Trophoblast cell (in vitro differentiated cells and primary cell): ENCODE measurements at regions not wholly inside any gene's neighbourhood (a gene's known extent, or its start where the extent isn't known, plus 50 kb on each side); places are given as distances from the start of the nearest gene placed in this dataset.
"Not testable (repeated sequence)": the region's sequence is repeated elsewhere in the genome, so short reads cannot be mapped to it uniquely, and the experiment has no call there.

Experiments
- DNase-seq, 2 donors: peaks; one replicate each; pipeline ENCODE4 v3.0.0-alpha.2; 2016
- H2AFZ ChIP-seq: 2 replicates; pipeline ENCODE4 v1.6.1; 2013; ENCODE audit warnings: low read length, moderate library complexity, mild to moderate bottlenecking; ENCODE audit not compliant: insufficient read depth, poor library complexity
- H2AK5ac ChIP-seq: 2 replicates; pipeline ENCODE4 v1.6.1; 2013; ENCODE audit warnings: mild to moderate bottlenecking, low read length
- H2BK120ac ChIP-seq: 2 replicates; pipeline ENCODE4 v1.6.1; 2013; ENCODE audit warnings: low read length, mild to moderate bottlenecking, moderate library complexity; ENCODE audit not compliant: insufficient read depth, poor library complexity
- H2BK12ac ChIP-seq: 2 replicates; pipeline ENCODE4 v1.6.1; 2013; ENCODE audit warnings: mild to moderate bottlenecking, low read length, moderate library complexity
- H2BK5ac ChIP-seq: 2 replicates; pipeline ENCODE4 v1.6.1; 2013; ENCODE audit warnings: low read length, low read depth, moderate library complexity, mild to moderate bottlenecking; ENCODE audit not compliant: poor library complexity
- H3K14ac ChIP-seq: 2 replicates; pipeline ENCODE4 v1.6.1; 2013; ENCODE audit warnings: mild to moderate bottlenecking, low read length
- H3K18ac ChIP-seq: 2 replicates; pipeline ENCODE4 v1.6.1; 2013; ENCODE audit warnings: mild to moderate bottlenecking, low read length
- H3K23ac ChIP-seq: 2 replicates; pipeline ENCODE4 v1.6.1; 2013; ENCODE audit warnings: low read length
- H3K27ac ChIP-seq: 2 replicates; pipeline ENCODE4 v1.5.1; 2013; ENCODE audit warnings: low read depth, mild to moderate bottlenecking, inconsistent platforms, low read length, moderate library complexity
- H3K27me3 ChIP-seq: 2 replicates; pipeline ENCODE4 v1.6.1; 2013; ENCODE audit warnings: inconsistent platforms, mild to moderate bottlenecking, low read length, moderate library complexity; ENCODE audit not compliant: insufficient read depth
- H3K36me3 ChIP-seq, 2 experiments: 1 replicate in 1 of 2; 2 replicates in 1 of 2; pipeline ENCODE4 v1.6.1; 2013; ENCODE audit warnings: low read length in 2 of 2, mild to moderate bottlenecking in 2 of 2, moderate library complexity in 1 of 2; ENCODE audit not compliant: insufficient read depth in 2 of 2, control insufficient read depth in 1 of 2
- H3K4ac ChIP-seq: 2 replicates; pipeline ENCODE4 v1.6.1; 2013; ENCODE audit warnings: low read depth, mild to moderate bottlenecking, low read length, moderate library complexity
- H3K4me1 ChIP-seq, 2 experiments: 1 replicate in 1 of 2; 2 replicates in 1 of 2; pipeline ENCODE4 v1.6.1; 2013; ENCODE audit warnings: low read length in 2 of 2, mild to moderate bottlenecking in 2 of 2, moderate library complexity in 1 of 2; ENCODE audit not compliant: insufficient read depth in 2 of 2, control insufficient read depth in 1 of 2
- H3K4me2 ChIP-seq: 2 replicates; pipeline ENCODE4 v1.6.1; 2013; ENCODE audit warnings: inconsistent platforms, mild to moderate bottlenecking, low read length, moderate library complexity
- H3K4me3 ChIP-seq: 2 replicates; pipeline ENCODE4 v1.5.1; 2013; ENCODE audit warnings: mild to moderate bottlenecking, low read depth, low read length, inconsistent platforms
- H3K79me1 ChIP-seq: one replicate; pipeline ENCODE4 v1.6.1; 2013; ENCODE audit warnings: low read length
- H3K79me2 ChIP-seq: 2 replicates; pipeline ENCODE4 v1.6.1; 2013; ENCODE audit warnings: low read length, mild to moderate bottlenecking; ENCODE audit not compliant: control insufficient read depth, insufficient read depth, poor library complexity
- H3K9ac ChIP-seq: 2 replicates; pipeline ENCODE4 v1.6.1; 2013; ENCODE audit warnings: mild to moderate bottlenecking, low read length
- H3K9me3 ChIP-seq: 2 replicates; pipeline ENCODE4 v1.6.1; 2013; ENCODE audit warnings: low read depth, mild to moderate bottlenecking, control low read depth, inconsistent platforms, low read length; ENCODE audit not compliant: insufficient read depth
- H4K12ac ChIP-seq: 2 replicates; pipeline ENCODE4 v1.6.1; 2013; ENCODE audit warnings: low read depth, mild to moderate bottlenecking, low read length, moderate library complexity
- H4K8ac ChIP-seq: 2 replicates; pipeline ENCODE4 v1.6.1; 2013; ENCODE audit warnings: low read depth, mild to moderate bottlenecking, low read length, moderate library complexity
- H4K91ac ChIP-seq: one replicate; pipeline ENCODE4 v1.6.1; 2013; ENCODE audit warnings: low read depth, mild to moderate bottlenecking, low read length, moderate library complexity
- WGBS: extraction: QIAGEN DNeasy Blood & Tissue Kit; methylation state at CpG from one replicate; pipeline ENCODE4 v1.1.7; 2013; ENCODE audit warnings: missing lambda C conversion rate; ENCODE audit not compliant: insufficient read length, insufficient coverage; ENCODE audit errors: extremely low coverage; 5-methylcytosine and 5-hydroxymethylcytosine counted together

DNA sequence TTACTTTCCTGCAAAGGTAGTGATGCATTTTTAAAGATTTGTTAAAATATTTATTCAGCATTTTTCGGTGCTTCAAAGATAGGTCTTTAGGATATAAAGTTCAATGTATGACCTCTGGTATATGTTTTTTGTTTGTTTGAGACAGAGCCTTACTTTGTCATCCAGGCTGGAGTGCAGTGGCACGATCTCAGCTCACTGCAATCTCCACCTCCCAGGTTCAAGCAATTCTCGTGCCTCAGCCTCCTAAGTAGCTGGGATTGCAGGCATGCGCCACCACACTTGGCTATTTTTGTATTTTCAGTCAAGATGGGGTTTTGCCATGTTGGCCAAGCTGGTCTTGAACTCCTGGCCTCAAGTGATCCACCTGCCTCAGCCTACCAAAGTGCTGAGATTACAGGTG, 131.9 kb upstream of the ADGRF1 start:
- not testable (repeated sequence) for H3K79me2 ChIP-seq, H4K12ac ChIP-seq, H2BK120ac ChIP-seq, H3K18ac ChIP-seq, H2BK5ac ChIP-seq, H3K4ac ChIP-seq, H2AFZ ChIP-seq, H3K14ac ChIP-seq, H4K8ac ChIP-seq, H3K4me3 ChIP-seq, H3K23ac ChIP-seq, H2BK12ac ChIP-seq, H3K27ac ChIP-seq, H3K36me3 ChIP-seq, H3K27me3 ChIP-seq, H3K9me3 ChIP-seq, H3K9ac ChIP-seq, H4K91ac ChIP-seq, H2AK5ac ChIP-seq, H3K4me2 ChIP-seq, DNase-seq
- Histone ChIP-seq H3K4me1 (peaks cover 2 to 11% of the 10 kb centered on the region in 2 experiments), H3K79me1 (peaks cover 24% of the 10 kb centered on the region)
- WGBS, result no CpG with 5 or more reads among the region's 4 CpGs

DNA sequence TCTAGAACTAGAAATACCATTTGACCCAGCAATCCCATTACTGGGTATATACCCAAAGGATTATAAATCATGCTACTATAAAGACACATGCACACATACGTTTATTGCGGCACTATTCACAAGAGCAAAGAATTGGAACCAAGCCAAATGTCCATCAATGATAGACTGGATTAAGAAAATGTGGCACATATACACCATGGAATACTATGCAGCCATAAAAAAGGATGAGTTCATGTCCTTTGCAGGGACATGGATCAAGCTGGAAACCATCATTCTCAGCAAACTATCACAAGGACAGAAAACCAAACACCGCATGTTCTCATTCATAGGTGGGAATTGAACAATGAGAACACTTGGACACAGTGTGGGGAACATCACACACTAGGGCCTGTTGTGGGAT, 131.0 kb upstream of the ADGRF1 start:
- H3K36me3 ChIP-seq, H3K18ac ChIP-seq, DNase-seq, H2BK120ac ChIP-seq, H4K12ac ChIP-seq, H3K27ac ChIP-seq, H3K4ac ChIP-seq, H4K8ac ChIP-seq, H2AFZ ChIP-seq, H3K9me3 ChIP-seq, H2AK5ac ChIP-seq, H3K14ac ChIP-seq, H2BK12ac ChIP-seq, H4K91ac ChIP-seq, H3K23ac ChIP-seq, H3K4me3 ChIP-seq, H3K79me2 ChIP-seq, H2BK5ac ChIP-seq, H3K9ac ChIP-seq, H3K27me3 ChIP-seq, H3K4me2 ChIP-seq: not testable (repeated sequence)
- Histone ChIP-seq H3K4me1 (peaks cover 6 to 15% of the 10 kb centered on the region in 2 experiments), H3K79me1 (peaks cover 29% of the 10 kb centered on the region)
- no CpG with 5 or more reads among the region's 3 CpGs for WGBS

DNA sequence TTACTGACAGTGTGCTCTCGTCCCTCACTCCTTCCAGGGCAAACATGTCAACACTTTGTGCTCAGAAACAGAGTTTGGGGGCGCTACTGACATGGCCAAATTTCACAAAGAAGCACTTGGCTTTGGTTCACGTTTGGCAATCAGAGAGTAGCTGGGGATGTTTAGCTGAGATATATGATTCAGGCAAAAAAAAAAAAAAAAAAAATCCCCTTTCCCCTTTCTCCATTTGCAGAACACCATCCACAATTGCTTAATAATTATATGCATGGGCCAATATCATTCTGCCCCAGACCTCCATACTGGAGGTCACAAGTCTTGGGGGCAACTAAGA, 128.4 kb upstream of the ADGRF1 start:
- no peak overlapping the region for H3K4me3 ChIP-seq
- no peaks in the 10 kb centered on the region for H3K36me3 ChIP-seq
- H3K4me1 ChIP-seq, result peaks cover 6 to 22% of the 10 kb centered on the region in 2 experiments
- H3K4ac ChIP-seq, result no peak overlapping the region
- no peak overlapping the region for H3K23ac ChIP-seq
- no peak for DNase-seq
- peak overlapping the region; percentile 23 for H2BK5ac ChIP-seq
- H3K9ac ChIP-seq, result no peak overlapping the region
- H4K8ac ChIP-seq, result no peak overlapping the region
- H2BK12ac ChIP-seq, result no peak overlapping the region
- no peaks in the 10 kb centered on the region for H3K27me3 ChIP-seq
- H2BK120ac ChIP-seq, result peak overlapping the region; percentile 18
- no peak overlapping the region for H2AFZ ChIP-seq
- H3K4me2 ChIP-seq, result no peak overlapping the region
- no peaks in the 10 kb centered on the region for H3K79me2 ChIP-seq
- H2AK5ac ChIP-seq, result no peak overlapping the region
- H3K14ac ChIP-seq, result no peak overlapping the region
- H3K18ac ChIP-seq, result no peak overlapping the region
- H4K12ac ChIP-seq, result no peak overlapping the region
- peak overlapping the region; percentile 21 for H4K91ac ChIP-seq
- no CpG with 5 or more reads among the region's 3 CpGs for whole genome bisulfite sequencing
- H3K79me1 ChIP-seq, result peaks cover 30% of the 10 kb centered on the region
- H3K9me3 ChIP-seq, result no peaks in the 10 kb centered on the region
- peak overlapping the region; percentile 72 for H3K27ac ChIP-seq

- H3K79me2 ChIP-seq, result no peaks in the 10 kb centered on the region
- H2BK12ac ChIP-seq, result peak overlapping the region; percentile 73
- peaks cover 28% of the 10 kb centered on the region for H3K79me1 ChIP-seq
- peak overlapping the region; percentile 66 for H4K8ac ChIP-seq
- no peaks in the 10 kb centered on the region for H3K27me3 ChIP-seq
- peak overlapping the region; percentile 89 for H2BK5ac ChIP-seq
- H3K4me3 ChIP-seq, result no peak overlapping the region
- H3K4ac ChIP-seq, result peak overlapping the region; percentile 25
- H3K36me3 ChIP-seq, result no peaks in the 10 kb centered on the region
- H4K91ac ChIP-seq, result peak overlapping the region; percentile 84
- DNase-seq, result peak; percentile 68 to 91
- no peaks in the 10 kb centered on the region for H3K9me3 ChIP-seq
- H2BK120ac ChIP-seq, result peak overlapping the region; percentile 67
- peak overlapping the region; percentile 86 for H3K27ac ChIP-seq
- H3K9ac ChIP-seq, result no peak overlapping the region
- H2AFZ ChIP-seq, result no peak overlapping the region
- no peak overlapping the region for H3K23ac ChIP-seq
- no peak overlapping the region for H4K12ac ChIP-seq
- peak overlapping the region; percentile 55 for H2AK5ac ChIP-seq
- no CpG with 5 or more reads among the region's 1 CpG for WGBS
- no peak overlapping the region for H3K4me2 ChIP-seq
- peak overlapping the region; percentile 47 for H3K14ac ChIP-seq
- H3K4me1 ChIP-seq, result peaks cover 6 to 22% of the 10 kb centered on the region in 2 experiments
- peak overlapping the region; percentile 69 for H3K18ac ChIP-seq
Observed at GRCh38 chr6:47169785-47170616, 127.9 kb upstream of the ADGRF1 start.
